Esophagus (tissue), 2 donors: ENCODE measurements at regions not wholly inside any gene's neighbourhood (a gene's known extent, or its start where the extent isn't known, plus 50 kb on each side); places are given as distances from the start of the nearest gene placed in this dataset.

Experiments used
- H3K27ac ChIP-seq, 2 donors: one replicate each; pipeline ENCODE4 v1.5.1; 2013; ENCODE audit warnings: low read depth in 2 of 2, mild to moderate bottlenecking in 2 of 2, inconsistent platforms in 1 of 2, low read length in 1 of 2, moderate library complexity in 1 of 2
- H3K27me3 ChIP-seq, 2 donors: one replicate each; pipeline ENCODE4 v1.6.1; 2013; ENCODE audit warnings: low read length in 2 of 2, control low read depth in 1 of 2, mild to moderate bottlenecking in 1 of 2; ENCODE audit not compliant: insufficient read depth in 2 of 2, control insufficient read depth in 1 of 2
- H3K36me3 ChIP-seq, 2 donors: one replicate each; pipeline ENCODE4 v1.6.1; 2013; ENCODE audit warnings: low read length in 1 of 2; ENCODE audit not compliant: control insufficient read depth in 2 of 2, insufficient read depth in 2 of 2
- H3K4me1 ChIP-seq, 2 donors: one replicate each; pipeline ENCODE4 v1.6.1; 2013; ENCODE audit warnings: low read length in 1 of 2; ENCODE audit not compliant: control insufficient read depth in 2 of 2, insufficient read depth in 2 of 2
- H3K4me3 ChIP-seq, 2 donors: one replicate each; pipeline ENCODE4 v1.5.1; 2013; ENCODE audit warnings: low read length in 2 of 2, mild to moderate bottlenecking in 2 of 2, low read depth in 1 of 2, moderate library complexity in 1 of 2
- H3K9me3 ChIP-seq, 2 donors: one replicate each; pipeline ENCODE4 v1.6.1; 2013; ENCODE audit warnings: mild to moderate bottlenecking in 2 of 2, low read depth in 1 of 2, low read length in 1 of 2, moderate library complexity in 1 of 2; ENCODE audit not compliant: control insufficient read depth in 2 of 2, insufficient read depth in 1 of 2
- WGBS, 2 donors: extraction: QIAGEN DNeasy Blood & Tissue Kit; methylation state at CpG; one replicate each; pipeline ENCODE4 v1.1.7; 2013; 5-methylcytosine and 5-hydroxymethylcytosine counted together
- donor health status: healthy with polysubstance abuse.
- donor health status: Bipolar disorder and iron deficiency.

DNA sequence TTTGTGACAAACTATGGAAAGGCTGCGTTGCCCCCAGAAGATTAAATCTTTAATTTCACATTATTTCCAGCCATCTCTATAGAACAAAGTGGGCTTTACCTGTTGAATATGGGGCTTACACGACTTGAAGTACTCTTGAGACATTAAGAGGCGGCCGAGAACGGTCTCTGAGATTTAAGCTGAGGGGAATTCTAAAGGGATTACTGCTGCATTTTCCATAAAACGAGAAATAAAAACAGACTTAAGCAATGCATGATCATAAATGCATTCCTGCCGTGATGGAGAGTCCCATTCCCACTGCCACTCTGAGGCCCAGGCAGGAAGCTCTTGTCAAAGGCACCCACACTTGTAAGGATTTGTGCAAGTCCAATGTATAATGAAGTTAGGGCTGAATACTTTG is 329.7 kb upstream of the SHH start:
- Histone ChIP-seq H3K27ac (no peak overlapping the region), H3K4me3 (no peak overlapping the region), H3K4me1 (no peaks in the 10 kb centered on the region), H3K27me3 (peaks cover 0 to 2% of the 10 kb centered on the region in 2 donors), H3K36me3 (no peaks in the 10 kb centered on the region), H3K9me3 (no peaks in the 10 kb centered on the region)
- WGBS, 2 donors = 81 to 82% methylated on average over 7 of the region's 7 CpGs

DNA sequence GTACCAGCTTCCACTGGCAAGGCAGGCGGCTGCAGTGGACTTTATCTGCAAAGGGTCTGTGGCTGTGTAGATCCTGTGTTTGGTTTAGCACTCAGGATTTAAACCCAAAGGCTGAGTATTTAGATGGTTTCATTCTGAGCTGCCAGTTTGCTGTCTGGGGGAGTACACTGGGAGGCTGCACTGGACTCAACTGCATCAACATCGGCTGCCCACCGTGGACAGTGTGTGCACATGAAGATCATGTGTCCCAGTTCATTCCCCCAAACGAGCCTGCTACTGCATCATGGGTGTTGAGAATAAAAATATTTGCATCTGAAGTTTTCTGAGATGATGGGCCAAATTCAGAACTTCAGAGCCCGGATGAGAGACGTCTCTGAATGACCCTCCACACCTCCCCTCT is 328.6 kb upstream of the SHH start:
- Histone ChIP-seq H3K9me3 (no peaks in the 10 kb centered on the region), H3K36me3 (no peaks in the 10 kb centered on the region), H3K4me3 (no peak overlapping the region), H3K27ac (no peak overlapping the region), H3K4me1 (no peaks in the 10 kb centered on the region), H3K27me3 (peaks cover 0 to 2% of the 10 kb centered on the region in 2 donors)
- WGBS, 2 donors = 76 to 80% methylated on average over 6 of the region's 6 CpGs

DNA sequence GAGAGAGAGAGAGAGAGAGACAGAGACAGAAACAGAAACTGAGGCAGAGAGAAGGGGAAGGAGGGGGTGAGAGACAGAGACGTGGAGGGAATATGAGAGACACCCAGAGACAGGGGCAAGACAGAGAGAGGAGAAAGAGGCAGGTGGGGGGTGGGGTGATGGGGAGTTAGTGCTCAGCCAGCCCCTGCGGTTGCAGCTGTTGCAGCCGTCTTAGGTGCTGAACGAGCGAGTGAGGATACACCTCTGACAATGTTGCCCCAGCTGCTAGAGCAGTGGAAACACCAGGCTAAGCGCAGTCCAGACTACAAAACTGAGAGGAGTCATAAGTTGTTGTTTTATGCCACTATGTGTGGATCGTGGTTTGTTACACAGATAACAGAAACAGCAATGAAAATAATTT is 328.2 kb upstream of the SHH start:
- H3K4me1 ChIP-seq = no peaks in the 10 kb centered on the region
- H3K27ac ChIP-seq = no peak overlapping the region
- WGBS, 2 donors = 57 to 76% methylated on average over 7 of the region's 7 CpGs
- peaks cover 0 to 2% of the 10 kb centered on the region in 2 donors for H3K27me3 ChIP-seq
- no peaks in the 10 kb centered on the region for H3K9me3 ChIP-seq
- no peak overlapping the region for H3K4me3 ChIP-seq
- H3K36me3 ChIP-seq = no peaks in the 10 kb centered on the region

DNA sequence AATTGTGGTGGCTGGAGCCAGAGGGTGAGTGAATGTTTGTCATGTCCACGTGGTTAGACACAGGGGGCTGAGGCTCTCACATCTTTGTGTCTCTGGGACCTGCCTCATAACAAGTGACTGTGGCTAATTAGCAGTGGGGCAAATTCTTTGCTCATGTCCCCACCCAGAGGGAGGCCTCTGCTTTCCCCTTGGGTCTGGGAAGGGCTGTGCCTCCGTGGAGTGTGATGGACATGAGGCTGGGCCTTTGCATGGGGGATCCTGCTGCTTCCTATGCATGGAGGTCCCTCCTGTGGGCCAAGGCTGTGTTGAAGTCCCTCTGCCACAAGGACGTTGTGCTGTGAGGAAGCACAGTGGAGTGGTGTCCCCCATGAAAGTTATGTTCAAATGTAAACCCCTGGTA is 327.4 kb upstream of the SHH start:
- H3K27me3 ChIP-seq = peaks cover 0 to 2% of the 10 kb centered on the region in 2 donors
- H3K4me3 ChIP-seq = no peak overlapping the region
- 59 to 61% methylated on average over 3 of the region's 3 CpGs for WGBS, 2 donors
- H3K27ac ChIP-seq = no peak overlapping the region
- no peaks in the 10 kb centered on the region for H3K9me3 ChIP-seq
- no peaks in the 10 kb centered on the region for H3K4me1 ChIP-seq
- no peaks in the 10 kb centered on the region for H3K36me3 ChIP-seq

DNA sequence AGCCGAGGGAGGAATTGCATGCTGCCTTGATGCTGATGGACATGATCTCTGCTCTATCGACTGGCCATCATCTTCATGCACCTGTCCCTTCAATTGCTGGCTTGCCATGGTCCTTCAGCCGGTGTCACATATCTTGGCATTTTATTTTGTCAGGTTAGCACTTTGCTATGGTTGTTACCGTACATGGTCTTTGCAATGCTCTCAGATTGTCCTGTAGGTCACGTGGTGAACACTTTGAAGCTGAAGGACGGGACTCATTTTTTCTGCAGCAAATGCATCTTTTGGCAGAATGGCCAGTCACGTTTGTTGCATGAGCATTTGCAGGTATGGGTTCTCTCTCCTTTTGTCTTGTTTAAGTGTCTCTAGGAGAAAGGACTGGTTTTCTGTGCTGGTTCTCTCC is 326.8 kb upstream of the SHH start:
- H3K4me1 ChIP-seq = no peaks in the 10 kb centered on the region
- H3K4me3 ChIP-seq = no peak overlapping the region
- WGBS, 2 donors = 87 to 88% methylated on average over 7 of the region's 7 CpGs
- H3K9me3 ChIP-seq = no peaks in the 10 kb centered on the region
- peaks cover 0 to 2% of the 10 kb centered on the region in 2 donors for H3K27me3 ChIP-seq
- no peaks in the 10 kb centered on the region for H3K36me3 ChIP-seq
- H3K27ac ChIP-seq = no peak overlapping the region

DNA sequence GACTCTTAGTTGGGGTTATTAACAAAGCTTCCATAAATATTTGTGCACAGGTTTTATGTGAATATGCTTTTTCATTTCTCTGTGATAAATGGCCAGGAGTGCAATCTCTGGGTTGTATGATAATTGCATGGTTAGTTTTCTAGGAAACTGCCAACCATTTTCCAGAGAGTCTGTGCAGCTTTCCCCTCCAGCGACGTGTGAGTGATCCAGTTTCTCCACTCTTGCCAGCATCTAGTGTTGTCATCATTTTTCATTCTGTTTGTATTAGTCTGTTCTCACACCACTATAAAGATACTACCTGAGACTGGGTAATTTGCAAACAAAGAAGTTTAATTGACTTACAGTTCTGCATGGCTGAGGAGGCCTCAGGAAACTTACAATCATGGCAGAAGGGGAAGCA is 319.6 kb upstream of the SHH start:
- 57 to 68% methylated on average over 2 of the region's 2 CpGs for WGBS, 2 donors
- Histone ChIP-seq H3K27ac (no peak overlapping the region), H3K36me3 (no peaks in the 10 kb centered on the region), H3K4me1 (peaks cover 0 to 6% of the 10 kb centered on the region in 2 donors), H3K9me3 (no peaks in the 10 kb centered on the region), H3K4me3 (no peak overlapping the region), H3K27me3 (no peaks in the 10 kb centered on the region)

DNA sequence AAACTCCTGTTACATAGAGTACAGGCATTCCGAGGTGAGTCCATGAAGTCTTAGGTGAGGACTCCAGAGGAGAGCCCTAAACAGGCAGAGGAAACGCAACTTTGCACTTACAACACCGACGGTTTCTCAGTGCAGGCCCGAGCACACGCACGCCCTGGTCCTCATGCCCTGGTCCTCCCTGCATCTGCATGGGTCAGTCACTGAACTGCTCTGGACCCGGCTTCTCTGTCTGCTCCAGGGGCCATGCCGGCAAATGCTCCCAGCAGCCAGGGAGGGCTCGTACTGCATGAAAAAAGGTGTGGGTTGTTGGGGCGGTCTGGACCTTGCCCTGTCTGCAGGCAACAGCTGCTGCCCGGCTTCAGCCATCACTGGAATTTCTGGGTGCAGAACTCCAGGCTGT is 317.3 kb upstream of the SHH start:
- Histone ChIP-seq H3K36me3 (no peaks in the 10 kb centered on the region), H3K4me1 (peaks cover 0 to 6% of the 10 kb centered on the region in 2 donors), H3K27me3 (no peaks in the 10 kb centered on the region), H3K9me3 (no peaks in the 10 kb centered on the region), H3K27ac (no peak overlapping the region), H3K4me3 (no peak overlapping the region)
- WGBS, 2 donors = 77 to 90% methylated on average over 12 of the region's 12 CpGs

DNA sequence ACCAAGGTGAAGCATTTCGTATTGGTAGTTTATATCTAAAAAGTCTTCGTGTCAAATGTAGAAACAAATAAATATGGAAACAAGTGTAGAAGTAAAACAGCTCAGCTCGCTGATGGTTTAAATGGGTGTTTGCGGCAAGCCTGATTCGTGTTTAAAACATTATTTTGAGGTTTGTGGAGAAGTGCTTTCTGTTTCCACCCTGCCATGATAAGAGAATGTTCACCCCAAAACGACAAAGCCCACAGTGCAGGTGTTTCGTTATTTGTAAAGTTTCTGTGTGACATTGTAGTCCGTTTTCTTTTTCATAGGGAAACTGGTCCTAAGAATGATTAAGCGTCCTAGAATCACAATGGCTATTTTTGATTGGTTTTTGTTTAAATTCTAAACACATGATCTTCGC is 316.2 kb upstream of the SHH start:
- no peak overlapping the region for H3K4me3 ChIP-seq
- H3K27ac ChIP-seq = no peak overlapping the region
- H3K9me3 ChIP-seq = no peaks in the 10 kb centered on the region
- no peaks in the 10 kb centered on the region for H3K27me3 ChIP-seq
- 87% methylated on average over 10 of the region's 10 CpGs for WGBS, 2 donors
- peaks cover 0 to 6% of the 10 kb centered on the region in 2 donors for H3K4me1 ChIP-seq
- no peaks in the 10 kb centered on the region for H3K36me3 ChIP-seq

DNA sequence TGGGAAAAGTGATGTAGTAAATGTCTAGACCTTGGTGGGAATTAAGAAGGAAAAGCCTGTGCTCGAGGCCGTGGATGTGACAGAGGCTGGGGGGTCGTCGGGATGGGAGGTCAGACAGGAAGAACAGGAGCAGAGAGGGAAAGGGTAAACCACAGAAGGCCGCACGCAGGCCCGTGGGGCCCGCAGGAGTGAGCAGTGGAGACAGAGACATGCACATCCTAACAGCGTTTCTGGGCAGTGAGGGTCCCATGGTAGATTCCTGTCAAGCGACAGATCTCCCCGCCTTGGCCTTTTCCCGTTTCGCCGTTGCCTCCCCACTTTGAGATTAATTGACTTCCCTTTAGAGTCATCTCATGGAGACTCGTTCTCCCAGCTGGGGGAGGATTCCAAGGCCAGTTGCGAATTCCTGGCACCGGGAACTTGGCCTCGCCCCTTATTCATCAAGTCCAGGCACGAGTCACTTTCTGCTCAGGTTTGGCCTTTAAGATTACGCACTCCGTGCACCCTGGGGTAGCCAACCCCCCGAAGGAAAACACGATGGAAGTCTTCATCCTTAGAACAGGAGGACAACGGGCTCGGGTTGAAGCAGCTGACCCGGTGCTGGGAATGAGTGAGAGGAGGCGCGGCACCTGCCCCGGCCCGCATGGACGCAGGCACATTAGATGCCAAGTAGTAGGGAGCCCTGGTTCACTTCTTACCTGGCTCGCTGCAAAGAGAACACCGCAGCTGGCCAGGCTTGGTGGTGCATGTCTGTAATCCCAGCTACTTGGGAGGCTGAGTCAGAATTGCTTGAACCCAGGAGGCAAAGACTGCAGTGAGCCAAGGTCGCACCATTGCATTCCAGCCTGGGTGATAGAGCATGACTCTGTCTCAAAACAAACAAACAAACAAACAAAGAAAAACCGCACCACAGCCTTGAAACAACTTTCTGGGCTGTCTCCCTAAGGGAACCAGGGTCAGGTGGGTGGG is 315.2 kb upstream of the SHH start:
- 55 to 67% methylated on average over 35 of the region's 35 CpGs for WGBS, 2 donors
- H3K36me3 ChIP-seq = no peaks in the 10 kb centered on the region
- no peak overlapping the region for H3K27ac ChIP-seq
- H3K4me1 ChIP-seq = peaks cover 0 to 6% of the 10 kb centered on the region in 2 donors
- H3K4me3 ChIP-seq = no peak overlapping the region
- no peaks in the 10 kb centered on the region for H3K9me3 ChIP-seq
- no peaks in the 10 kb centered on the region for H3K27me3 ChIP-seq
